Mesenchymal stem cell (in vitro differentiated cells and primary cell): ENCODE measurements at regions not wholly inside any gene's neighbourhood (a gene's known extent, or its start where the extent isn't known, plus 50 kb on each side); places are given as distances from the start of the nearest gene placed in this dataset.

Experiments used
- DNase-seq: peaks from one replicate; pipeline ENCODE4 v3.0.0-alpha.2; 2013
- H2AFZ ChIP-seq: one replicate; pipeline ENCODE4 v1.6.1; 2013; ENCODE audit warnings: low read depth, mild to moderate bottlenecking, control low read depth, inconsistent platforms, low read length, moderate library complexity
- H2AK5ac ChIP-seq: 2 replicates; pipeline ENCODE4 v1.6.1; 2013; ENCODE audit warnings: low read length, moderate library complexity, mild to moderate bottlenecking, inconsistent platforms; ENCODE audit not compliant: severe bottlenecking
- H2BK120ac ChIP-seq: one replicate; pipeline ENCODE4 v1.6.1; 2013; ENCODE audit warnings: low read depth, mild to moderate bottlenecking, inconsistent platforms, low read length, moderate library complexity
- H2BK12ac ChIP-seq, 2 experiments: one replicate each; pipeline ENCODE4 v1.6.1; 2013; ENCODE audit warnings: inconsistent platforms in 2 of 2, low read length in 2 of 2, mild to moderate bottlenecking in 2 of 2, moderate library complexity in 2 of 2, control low read depth in 1 of 2
- H2BK15ac ChIP-seq: one replicate; pipeline ENCODE4 v1.6.1; 2013; ENCODE audit warnings: mild to moderate bottlenecking, low read depth, inconsistent platforms; ENCODE audit not compliant: poor library complexity, severe bottlenecking
- H2BK5ac ChIP-seq: 2 replicates; pipeline ENCODE4 v1.6.1; 2013; ENCODE audit warnings: low read depth, mild to moderate bottlenecking, low read length, control low read depth, inconsistent platforms; ENCODE audit not compliant: poor library complexity, severe bottlenecking
- H3K14ac ChIP-seq, 2 experiments: one replicate each; pipeline ENCODE4 v1.6.1; 2013; ENCODE audit warnings: inconsistent platforms in 2 of 2, low read length in 2 of 2, control low read depth in 1 of 2, mild to moderate bottlenecking in 1 of 2, moderate library complexity in 1 of 2
- H3K18ac ChIP-seq, 2 experiments: one replicate each; pipeline ENCODE4 v1.6.1; 2013; ENCODE audit warnings: inconsistent platforms in 2 of 2, low read length in 2 of 2, control low read depth in 1 of 2, low read depth in 1 of 2, mild to moderate bottlenecking in 1 of 2
- H3K23ac ChIP-seq, 2 experiments: one replicate each; pipeline ENCODE4 v1.6.1; 2013; ENCODE audit warnings: inconsistent platforms in 2 of 2, low read length in 2 of 2, mild to moderate bottlenecking in 2 of 2, moderate library complexity in 2 of 2, control low read depth in 1 of 2
- H3K27ac ChIP-seq: 2 replicates; pipeline ENCODE4 v1.5.1; 2013; ENCODE audit warnings: mild to moderate bottlenecking, moderate library complexity, low read length, control low read depth, inconsistent platforms; ENCODE audit not compliant: poor library complexity, severe bottlenecking
- H3K27me3 ChIP-seq, 2 experiments: 2 replicates each; pipeline versions ENCODE4 v1.6.1 to v1.7.0; 2013; ENCODE audit warnings: low read length in 2 of 2, mild to moderate bottlenecking in 2 of 2, moderate library complexity in 2 of 2, control low read depth in 1 of 2, inconsistent platforms in 1 of 2; ENCODE audit not compliant: control insufficient read depth in 1 of 2, insufficient read depth in 1 of 2
- H3K36me3 ChIP-seq, 2 experiments: 2 replicates each; pipeline versions ENCODE4 v1.6.1 to v1.7.0; 2013; ENCODE audit warnings: low read length in 2 of 2, control low read depth in 1 of 2, inconsistent platforms in 1 of 2, low read depth in 1 of 2, mild to moderate bottlenecking in 1 of 2; ENCODE audit not compliant: insufficient read depth in 2 of 2, control insufficient read depth in 1 of 2
- H3K4ac ChIP-seq, 2 experiments: one replicate each; pipeline ENCODE4 v1.6.1; 2013; ENCODE audit warnings: inconsistent platforms in 2 of 2, low read length in 2 of 2, mild to moderate bottlenecking in 2 of 2, moderate library complexity in 2 of 2, control low read depth in 1 of 2, low read depth in 1 of 2
- H3K4me1 ChIP-seq: 2 replicates; pipeline ENCODE4 v1.6.1; 2013; ENCODE audit warnings: low read depth, low read length, control low read depth; ENCODE audit not compliant: control insufficient read depth, insufficient read depth
- H3K4me2 ChIP-seq: 2 replicates; pipeline ENCODE4 v1.6.1; 2013; ENCODE audit warnings: low read length, mild to moderate bottlenecking, inconsistent platforms; ENCODE audit not compliant: poor library complexity, severe bottlenecking
- H3K4me3 ChIP-seq, 2 experiments: 2 replicates each; pipeline versions ENCODE4 v1.5.1 to v1.7.0; 2013; ENCODE audit warnings: low read length in 2 of 2, mild to moderate bottlenecking in 2 of 2, control low read depth in 1 of 2, low read depth in 1 of 2; ENCODE audit not compliant: insufficient read depth in 1 of 2
- H3K79me1 ChIP-seq: replicated peaks from 2 replicates; pipeline ENCODE4 v1.6.1; 2013; ENCODE audit warnings: mild to moderate bottlenecking, control low read depth, low read length, inconsistent platforms; ENCODE audit not compliant: poor library complexity, severe bottlenecking
- H3K9ac ChIP-seq: 2 replicates; pipeline ENCODE4 v1.7.0; 2013; ENCODE audit warnings: mild to moderate bottlenecking, low read length, moderate library complexity
- H3K9me3 ChIP-seq: 2 replicates; pipeline ENCODE4 v1.7.0; 2013; ENCODE audit warnings: mild to moderate bottlenecking, low read length; ENCODE audit not compliant: control insufficient read depth
- H4K8ac ChIP-seq: one replicate; pipeline ENCODE4 v1.6.1; 2013; ENCODE audit warnings: inconsistent platforms, mild to moderate bottlenecking, low read length, moderate library complexity
- H4K91ac ChIP-seq: one replicate; pipeline ENCODE4 v1.6.1; 2013; ENCODE audit warnings: mild to moderate bottlenecking, low read length, inconsistent platforms
- WGBS: methylation state at CpG from one replicate; pipeline ENCODE4 v1.1.7; 2013; ENCODE audit warnings: mixed read lengths; 5-methylcytosine and 5-hydroxymethylcytosine counted together

- H3K79me1 ChIP-seq, result no peaks in the 10 kb centered on the region
- peak; percentile 86 for DNase-seq
- no peak overlapping the region for H4K91ac ChIP-seq
- H3K9ac ChIP-seq, result no peak overlapping the region
- no peak overlapping the region for H2BK120ac ChIP-seq
- no peak overlapping the region for H3K14ac ChIP-seq
- no peak overlapping the region for H2AK5ac ChIP-seq
- H2AFZ ChIP-seq, result no peak overlapping the region
- H4K8ac ChIP-seq, result no peak overlapping the region
- H3K4me1 ChIP-seq, result no peaks in the 10 kb centered on the region
- no peak overlapping the region for H3K4ac ChIP-seq
- WGBS, result no CpG with 5 or more reads among the region's 1 CpG
- no peak overlapping the region for H2BK15ac ChIP-seq
- no peak overlapping the region for H3K4me3 ChIP-seq
- peaks cover 0 to 8% of the 10 kb centered on the region in 2 experiments for H3K27me3 ChIP-seq
- H2BK5ac ChIP-seq, result no peak overlapping the region
- H3K9me3 ChIP-seq, result no peaks in the 10 kb centered on the region
- H3K23ac ChIP-seq, result no peak overlapping the region
- H3K27ac ChIP-seq, result no peak overlapping the region
- H3K18ac ChIP-seq, result no peak overlapping the region
- no peak overlapping the region for H3K4me2 ChIP-seq
- H3K36me3 ChIP-seq, result no peaks in the 10 kb centered on the region
- H2BK12ac ChIP-seq, result no peak overlapping the region
Observed at GRCh38 chrX:44025555-44025954, 52.4 kb upstream of the NDP start.
